KMS-11 (cell line): ENCODE measurements at regions not wholly inside any gene's neighbourhood (a gene's known extent, or its start where the extent isn't known, plus 50 kb on each side); places are given as distances from the start of the nearest gene placed in this dataset.

Experiments used
- H2AFZ ChIP-seq: fragments of 200-600 bp; sonication (generic); 2 replicates; pipeline ENCODE4 v1.6.1; 2016; ENCODE audit warnings: antibody characterized with exemption, mixed run types, low read depth
- H3K27ac ChIP-seq: fragments of 200-600 bp; sonication (generic); 2 replicates; pipeline ENCODE4 v1.6.1; 2016; ENCODE audit warnings: mild to moderate bottlenecking, mixed run types
- H3K27me3 ChIP-seq: fragments of 200-600 bp; sonication (generic); 2 replicates; pipeline ENCODE4 v1.6.1; 2017; ENCODE audit warnings: mild to moderate bottlenecking, low read depth, mixed run types, moderate library complexity; ENCODE audit not compliant: insufficient read depth
- H3K36me3 ChIP-seq: fragments of 200-600 bp; sonication (generic); 2 replicates; pipeline ENCODE4 v1.6.1; 2017; ENCODE audit warnings: mild to moderate bottlenecking, mixed run types; ENCODE audit not compliant: insufficient read depth
- H3K4me1 ChIP-seq: fragments of 200-600 bp; sonication (generic); 2 replicates; pipeline ENCODE4 v1.6.1; 2016; ENCODE audit warnings: mild to moderate bottlenecking, low read depth, mixed run types; ENCODE audit not compliant: poor library complexity, severe bottlenecking
- H3K4me2 ChIP-seq: fragments of 200-600 bp; sonication (generic); 2 replicates; pipeline ENCODE4 v1.7.0; 2016; ENCODE audit warnings: mild to moderate bottlenecking, mixed run types
- H3K4me3 ChIP-seq: fragments of 200-600 bp; sonication (generic); IDR thresholded peaks from 2 replicates; pipeline ENCODE4 v1.6.1; 2017; ENCODE audit warnings: low read depth, low read length, mixed read lengths; ENCODE audit not compliant: insufficient read depth
- H3K79me2 ChIP-seq: fragments of 200-600 bp; sonication (generic); 2 replicates; pipeline ENCODE4 v1.6.1; 2016; ENCODE audit warnings: low read depth, mixed run types; ENCODE audit not compliant: insufficient read depth
- H3K9ac ChIP-seq: fragments of 200-600 bp; sonication (generic); 2 replicates; pipeline ENCODE4 v1.6.1; 2016; ENCODE audit warnings: mild to moderate bottlenecking, mixed run types
- H4K20me1 ChIP-seq: fragments of 200-600 bp; sonication (generic); 2 replicates; pipeline ENCODE4 v1.6.1; 2016; ENCODE audit warnings: mild to moderate bottlenecking, mixed run types; ENCODE audit not compliant: insufficient read depth
- TF ChIP-seq, protein P1 (sequence below): fragments of 200-600 bp; sonication (generic); conservative IDR thresholded peaks from 2 replicates; pipeline ENCODE4 v1.6.1; 2017; ENCODE audit warnings: low read depth, mild to moderate bottlenecking, antibody characterized with exemption, low read length, moderate library complexity, mixed read lengths

DNA sequence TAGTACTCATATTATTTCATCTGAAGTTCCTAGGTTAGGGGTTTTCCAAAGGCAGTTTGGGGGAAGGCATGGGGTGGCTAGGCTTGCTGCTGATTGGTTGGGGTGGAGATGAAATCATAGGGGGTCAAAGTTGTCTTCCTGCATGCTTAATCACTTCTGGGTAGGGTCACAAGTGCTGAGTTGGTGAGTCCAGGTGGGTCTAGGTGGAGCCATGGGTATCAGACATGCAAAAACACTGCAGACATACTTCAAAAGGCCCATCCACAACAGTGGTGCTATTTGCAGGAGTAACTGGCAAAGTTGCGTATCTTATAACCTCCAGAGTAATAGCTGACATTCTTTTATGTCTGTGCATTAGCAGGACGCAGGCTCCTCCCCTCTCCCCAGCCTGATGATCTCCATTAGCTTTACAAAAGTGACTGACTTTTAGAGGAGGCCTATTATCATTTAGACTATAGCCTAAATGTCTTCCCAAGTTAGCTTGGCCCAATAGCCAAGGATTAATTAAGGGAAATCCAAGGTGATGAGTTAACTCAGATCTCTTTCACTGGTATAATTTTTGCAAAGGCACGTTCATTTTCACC is 374.4 kb upstream of the PRMT6 start:
- H3K27ac ChIP-seq, result no peak overlapping the region
- TF ChIP-seq, protein P1, sequence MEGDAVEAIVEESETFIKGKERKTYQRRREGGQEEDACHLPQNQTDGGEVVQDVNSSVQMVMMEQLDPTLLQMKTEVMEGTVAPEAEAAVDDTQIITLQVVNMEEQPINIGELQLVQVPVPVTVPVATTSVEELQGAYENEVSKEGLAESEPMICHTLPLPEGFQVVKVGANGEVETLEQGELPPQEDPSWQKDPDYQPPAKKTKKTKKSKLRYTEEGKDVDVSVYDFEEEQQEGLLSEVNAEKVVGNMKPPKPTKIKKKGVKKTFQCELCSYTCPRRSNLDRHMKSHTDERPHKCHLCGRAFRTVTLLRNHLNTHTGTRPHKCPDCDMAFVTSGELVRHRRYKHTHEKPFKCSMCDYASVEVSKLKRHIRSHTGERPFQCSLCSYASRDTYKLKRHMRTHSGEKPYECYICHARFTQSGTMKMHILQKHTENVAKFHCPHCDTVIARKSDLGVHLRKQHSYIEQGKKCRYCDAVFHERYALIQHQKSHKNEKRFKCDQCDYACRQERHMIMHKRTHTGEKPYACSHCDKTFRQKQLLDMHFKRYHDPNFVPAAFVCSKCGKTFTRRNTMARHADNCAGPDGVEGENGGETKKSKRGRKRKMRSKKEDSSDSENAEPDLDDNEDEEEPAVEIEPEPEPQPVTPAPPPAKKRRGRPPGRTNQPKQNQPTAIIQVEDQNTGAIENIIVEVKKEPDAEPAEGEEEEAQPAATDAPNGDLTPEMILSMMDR, result no peak

DNA sequence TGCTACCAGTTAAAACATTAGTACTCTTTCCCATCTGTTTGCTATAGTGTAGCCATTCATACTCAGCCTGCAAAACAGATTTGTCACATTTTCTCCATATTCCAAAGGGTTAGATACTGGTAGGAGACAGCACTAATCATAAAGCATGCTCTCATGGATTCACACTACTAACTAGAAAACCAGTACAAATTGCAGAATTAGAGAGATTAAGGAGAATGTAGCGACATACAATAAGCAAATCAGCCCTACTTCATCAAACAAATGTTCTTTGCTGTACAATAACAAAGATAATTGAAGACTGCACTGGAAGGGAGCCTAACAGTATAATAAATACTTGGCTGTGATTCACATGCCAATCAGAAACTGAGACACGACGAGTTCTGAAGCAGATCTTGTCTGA is 368.0 kb upstream of the PRMT6 start:
- Histone ChIP-seq H3K27me3 (no peaks in the 10 kb centered on the region), H3K36me3 (no peaks in the 10 kb centered on the region), H4K20me1 (no peaks in the 10 kb centered on the region), H3K4me3 (no peak overlapping the region), H3K9ac (no peak overlapping the region), H3K4me1 (no peaks in the 10 kb centered on the region), H3K4me2 (no peak overlapping the region), H2AFZ (no peak overlapping the region), H3K79me2 (no peaks in the 10 kb centered on the region), H3K27ac (no peak overlapping the region)
- TF ChIP-seq, protein P1, result no peak

More for the DNA sequence above, 374.4 kb upstream of the PRMT6 start:
- Histone ChIP-seq H3K36me3 (no peaks in the 10 kb centered on the region), H4K20me1 (no peaks in the 10 kb centered on the region), H3K79me2 (no peaks in the 10 kb centered on the region), H3K4me1 (no peaks in the 10 kb centered on the region), H3K4me2 (no peak overlapping the region), H3K4me3 (no peak overlapping the region), H2AFZ (no peak overlapping the region), H3K9ac (no peak overlapping the region), H3K27me3 (no peaks in the 10 kb centered on the region)

DNA sequence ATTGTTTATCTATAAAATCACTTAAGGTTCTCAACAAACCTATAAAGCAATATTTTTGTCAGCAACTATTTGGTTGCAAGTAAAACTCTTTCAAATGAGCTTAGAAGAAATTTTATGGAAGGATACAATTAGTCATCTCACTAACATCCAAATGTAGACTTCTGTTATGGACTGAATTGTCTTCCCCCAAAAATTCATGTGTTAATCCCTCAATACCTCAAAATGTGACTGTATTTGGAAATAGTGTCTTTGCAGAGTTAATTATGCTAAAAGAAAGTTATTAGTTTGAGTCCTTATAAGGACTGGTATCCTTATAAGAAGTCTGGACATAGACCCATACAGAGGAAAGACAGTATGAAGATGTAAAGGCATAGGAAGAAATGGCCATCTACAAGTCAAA is 357.8 kb upstream of the PRMT6 start:
- Histone ChIP-seq H3K9ac (no peak overlapping the region), H3K79me2 (no peaks in the 10 kb centered on the region), H3K4me2 (no peak overlapping the region), H3K36me3 (no peaks in the 10 kb centered on the region), H3K27me3 (no peaks in the 10 kb centered on the region), H3K4me1 (no peaks in the 10 kb centered on the region), H2AFZ (no peak overlapping the region), H3K4me3 (no peak overlapping the region), H4K20me1 (no peaks in the 10 kb centered on the region), H3K27ac (no peak overlapping the region)
- TF ChIP-seq, protein P1, result no peak

DNA sequence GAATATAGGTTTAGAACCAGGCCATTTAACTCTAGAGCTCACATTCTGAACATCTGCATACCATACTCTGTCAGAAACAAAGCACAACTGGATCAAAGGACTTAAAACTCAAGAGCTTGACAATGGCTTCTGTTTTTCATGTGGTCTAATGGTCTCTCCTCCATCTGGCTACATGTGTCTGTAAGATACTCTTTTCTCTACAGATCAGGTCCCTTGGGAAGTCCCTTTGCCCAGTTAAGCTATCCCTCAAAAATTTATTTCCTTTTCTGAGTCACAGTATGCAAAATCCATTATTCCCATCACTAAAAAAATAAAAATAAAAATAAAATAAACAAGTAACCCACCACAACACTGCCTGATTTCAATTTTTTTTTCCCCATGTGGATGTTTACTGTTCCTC is 357.0 kb upstream of the PRMT6 start:
- TF ChIP-seq, protein P1, result no peak
- Histone ChIP-seq H4K20me1 (no peaks in the 10 kb centered on the region), H3K79me2 (no peaks in the 10 kb centered on the region), H2AFZ (no peak overlapping the region), H3K27ac (no peak overlapping the region), H3K4me1 (no peaks in the 10 kb centered on the region), H3K36me3 (no peaks in the 10 kb centered on the region), H3K4me2 (no peak overlapping the region), H3K4me3 (no peak overlapping the region), H3K9ac (no peak overlapping the region), H3K27me3 (no peaks in the 10 kb centered on the region)

DNA sequence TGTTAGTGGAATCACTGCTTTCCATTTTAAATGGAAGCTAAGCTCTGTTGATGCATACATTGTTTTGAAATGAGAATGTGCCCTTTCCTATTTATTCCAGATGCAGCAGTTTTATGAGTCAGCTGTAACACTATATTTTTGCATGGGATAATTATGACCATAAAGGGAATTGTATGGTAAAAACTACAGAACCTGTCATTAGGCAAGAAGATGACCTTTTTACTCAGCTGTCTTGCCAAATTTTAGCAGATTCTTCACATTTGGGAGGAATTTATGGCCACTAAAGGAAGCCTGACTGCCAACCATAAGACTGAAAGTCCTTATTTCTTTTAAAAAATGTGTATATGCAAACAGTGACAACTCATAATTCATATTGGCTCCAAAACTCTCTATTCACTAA is 356.3 kb upstream of the PRMT6 start:
- H3K4me2 ChIP-seq, result no peak overlapping the region
- H3K27me3 ChIP-seq, result no peaks in the 10 kb centered on the region
- TF ChIP-seq, protein P1, result no peak
- H3K4me3 ChIP-seq, result no peak overlapping the region
- no peaks in the 10 kb centered on the region for H3K79me2 ChIP-seq
- no peak overlapping the region for H3K9ac ChIP-seq
- no peaks in the 10 kb centered on the region for H3K4me1 ChIP-seq
- no peaks in the 10 kb centered on the region for H4K20me1 ChIP-seq
- no peaks in the 10 kb centered on the region for H3K36me3 ChIP-seq
- H2AFZ ChIP-seq, result no peak overlapping the region
- no peak overlapping the region for H3K27ac ChIP-seq
